PFSK-1 (cell line): ENCODE measurements at regions not wholly inside any gene's neighbourhood (a gene's known extent, or its start where the extent isn't known, plus 50 kb on each side); places are given as distances from the start of the nearest gene placed in this dataset.

Experiments
- POLR2AphosphoS5 ChIP-seq: IDR thresholded peaks from 2 replicates; pipeline ENCODE4 v1.6.1; 2012; ENCODE audit warnings: low read depth, mild to moderate bottlenecking, control low read depth, low read length, moderate library complexity
- SIN3A ChIP-seq: IDR thresholded peaks from 2 replicates; pipeline ENCODE4 v1.6.1; 2012; ENCODE audit warnings: mild to moderate bottlenecking, low read length, moderate library complexity, borderline replicate concordance; ENCODE audit not compliant: insufficient read depth

DNA sequence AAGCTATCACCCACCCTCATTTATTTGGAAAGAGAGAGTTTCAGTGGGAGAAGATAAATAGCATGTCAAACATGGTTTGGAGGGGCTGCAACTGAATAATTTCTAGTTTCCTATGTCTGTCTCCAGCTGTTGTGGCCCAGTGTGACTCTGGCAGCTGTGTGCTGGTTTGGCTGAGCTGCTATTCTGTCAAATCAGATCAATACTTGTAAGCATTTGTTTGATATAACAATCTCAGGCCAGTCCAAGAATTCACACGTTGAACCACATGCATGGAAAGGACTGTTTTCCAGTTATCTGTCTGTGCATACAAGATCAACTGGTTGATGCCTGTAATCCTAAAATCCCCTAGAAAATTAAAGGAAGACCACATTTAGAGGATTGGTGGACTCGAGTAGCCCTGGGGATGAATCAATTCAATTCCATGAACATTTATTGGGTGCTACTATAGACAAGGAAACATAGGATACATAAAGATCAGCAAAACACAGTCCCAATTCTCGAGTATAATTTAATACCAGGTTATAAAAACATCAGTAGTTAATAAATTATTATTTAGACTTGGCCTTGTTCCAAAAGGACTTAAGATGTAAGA is 209.0 kb upstream of the PARD3B start:
- no peak for TF ChIP-seq POLR2AphosphoS5
- TF ChIP-seq SIN3A = no peak
